H7 (cell line): ENCODE measurements at regions not wholly inside any gene's neighbourhood (a gene's known extent, or its start where the extent isn't known, plus 50 kb on each side); places are given as distances from the start of the nearest gene placed in this dataset.

Source experiments
- DNase-seq: peaks from one replicate; pipeline ENCODE4 v3.0.0; 2012
- H3K27me3 ChIP-seq: 2 replicates; pipeline ENCODE4 v1.6.0; 2011; ENCODE audit warnings: mild to moderate bottlenecking, low read length; ENCODE audit not compliant: control insufficient read depth, insufficient read depth
- H3K36me3 ChIP-seq: replicated peaks from 2 replicates; pipeline ENCODE4 v1.5.1; 2011; ENCODE audit warnings: low read length; ENCODE audit not compliant: control insufficient read depth, insufficient read depth
- H3K4me3 ChIP-seq: 2 replicates; pipeline ENCODE4 v1.5.1; 2011; ENCODE audit warnings: low read depth, mild to moderate bottlenecking, control low read depth, low read length, moderate library complexity; ENCODE audit not compliant: insufficient read depth

DNA sequence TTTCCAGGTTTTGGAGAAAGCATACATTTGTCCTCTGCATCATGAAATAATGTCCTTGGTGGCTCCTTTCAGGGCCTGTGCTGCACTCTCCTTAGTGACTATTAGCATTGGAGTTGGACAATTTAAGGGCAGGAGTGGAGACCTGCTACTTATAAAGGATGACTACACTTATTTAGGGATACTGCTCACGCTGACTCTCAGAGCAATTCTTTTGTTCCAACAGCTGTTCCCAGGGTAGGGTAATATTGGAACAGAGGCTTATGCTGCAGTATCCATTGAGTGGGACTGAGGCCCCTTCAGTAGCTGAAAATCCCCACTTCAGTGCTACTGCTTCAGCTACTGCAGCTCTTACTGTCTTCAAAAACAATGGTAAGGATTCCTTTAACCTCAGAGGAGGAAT is 84.6 kb downstream of the GPR88 start:
- DNase-seq: no peak
- no peak overlapping the region for H3K4me3 ChIP-seq
- no peaks in the 10 kb centered on the region for H3K27me3 ChIP-seq
- no peaks in the 10 kb centered on the region for H3K36me3 ChIP-seq

DNA sequence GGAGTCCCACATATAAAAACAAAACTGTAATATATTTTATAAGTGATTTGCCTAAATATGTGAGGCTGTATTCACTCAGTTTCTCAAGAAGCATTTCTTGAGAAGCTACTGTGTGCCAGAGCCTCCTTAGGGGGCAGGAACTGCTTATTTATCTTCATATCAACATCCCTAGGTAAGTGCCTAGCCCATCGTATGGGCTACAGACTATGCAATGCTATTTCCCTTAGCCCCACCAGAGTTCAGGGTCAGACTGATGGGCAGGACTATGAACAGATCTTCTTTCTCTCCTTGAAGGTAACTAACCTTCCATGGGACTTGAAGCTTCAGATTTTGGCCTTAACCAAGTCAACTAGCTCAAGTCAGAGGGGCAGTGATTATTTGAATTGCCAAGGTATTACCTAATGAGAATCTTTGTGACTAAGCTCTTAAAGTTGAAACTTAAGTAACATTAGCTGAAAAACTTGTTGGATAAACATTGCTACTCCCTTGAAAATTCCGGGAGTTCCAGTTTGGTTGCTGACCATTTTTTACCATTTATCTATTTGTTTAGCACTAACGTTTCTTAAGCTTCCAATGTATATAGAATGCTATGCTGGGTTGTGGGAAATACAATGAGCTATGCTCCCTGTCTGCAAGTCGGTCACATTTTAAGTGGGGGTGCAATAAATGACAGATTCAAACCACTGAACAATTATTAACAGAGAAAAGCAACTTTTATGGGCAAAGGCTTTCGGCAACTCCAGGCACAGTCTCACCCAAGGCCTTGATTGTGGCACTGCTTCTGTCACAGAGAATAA is 85.2 kb downstream of the GPR88 start:
- Histone ChIP-seq H3K4me3 (no peak overlapping the region), H3K27me3 (no peaks in the 10 kb centered on the region), H3K36me3 (no peaks in the 10 kb centered on the region)
- DNase-seq: no peak

DNA sequence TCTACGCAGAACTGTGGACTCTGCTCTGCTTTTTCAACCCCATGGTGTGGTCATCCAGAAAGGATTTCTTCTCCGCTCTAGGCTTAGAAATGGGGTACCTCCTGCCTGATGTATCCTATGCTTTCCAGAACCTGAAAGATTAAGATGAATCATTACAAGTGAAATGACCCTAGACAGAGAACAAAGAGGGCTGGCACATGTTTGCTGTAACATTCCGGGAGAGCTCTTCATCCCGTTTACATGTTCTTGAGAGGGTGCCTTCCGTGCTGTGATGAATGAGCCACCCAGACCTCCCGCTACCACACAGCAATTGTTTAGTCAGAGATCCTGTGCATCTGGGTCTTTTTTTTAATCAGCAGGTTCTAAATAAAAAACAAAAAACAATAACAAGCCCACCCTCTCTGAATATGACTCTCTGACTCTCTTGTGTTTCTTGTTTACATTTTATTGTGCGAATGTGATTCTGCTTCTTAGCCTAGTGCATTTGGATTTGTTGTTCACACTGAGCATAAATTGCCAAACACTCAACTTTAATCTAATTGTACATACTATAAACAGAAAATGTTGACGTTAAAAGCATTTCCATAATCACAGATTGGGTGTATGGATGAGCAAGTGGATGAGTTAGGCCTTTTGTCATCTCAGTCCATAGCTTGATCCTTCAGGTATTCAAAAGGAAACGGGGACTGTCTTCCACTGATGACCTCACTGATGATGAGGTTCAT is 87.1 kb downstream of the GPR88 start:
- Histone ChIP-seq H3K27me3 (no peaks in the 10 kb centered on the region), H3K4me3 (no peak overlapping the region), H3K36me3 (no peaks in the 10 kb centered on the region)
- no peak for DNase-seq

DNA sequence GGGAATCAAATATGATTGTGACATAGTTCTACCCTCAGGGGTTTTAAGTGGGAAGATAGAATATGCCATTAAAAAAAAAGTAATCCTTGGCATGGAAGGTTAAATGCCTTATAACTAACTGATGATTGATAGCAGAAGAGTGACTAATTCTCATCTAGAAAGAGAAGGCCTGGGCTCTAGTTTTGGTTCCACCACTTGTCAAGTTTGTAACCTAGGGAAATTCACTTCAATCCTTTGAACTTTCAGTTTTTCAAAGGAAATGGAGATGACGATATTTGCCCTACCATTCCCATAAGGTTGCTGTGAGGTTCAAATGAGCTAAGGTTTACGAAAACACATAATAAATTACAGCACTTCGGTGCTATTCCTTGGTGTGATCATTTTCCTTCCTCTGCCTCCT is 88.5 kb downstream of the GPR88 start:
- H3K27me3 ChIP-seq: no peaks in the 10 kb centered on the region
- no peaks in the 10 kb centered on the region for H3K36me3 ChIP-seq
- no peak for DNase-seq
- no peak overlapping the region for H3K4me3 ChIP-seq

DNA sequence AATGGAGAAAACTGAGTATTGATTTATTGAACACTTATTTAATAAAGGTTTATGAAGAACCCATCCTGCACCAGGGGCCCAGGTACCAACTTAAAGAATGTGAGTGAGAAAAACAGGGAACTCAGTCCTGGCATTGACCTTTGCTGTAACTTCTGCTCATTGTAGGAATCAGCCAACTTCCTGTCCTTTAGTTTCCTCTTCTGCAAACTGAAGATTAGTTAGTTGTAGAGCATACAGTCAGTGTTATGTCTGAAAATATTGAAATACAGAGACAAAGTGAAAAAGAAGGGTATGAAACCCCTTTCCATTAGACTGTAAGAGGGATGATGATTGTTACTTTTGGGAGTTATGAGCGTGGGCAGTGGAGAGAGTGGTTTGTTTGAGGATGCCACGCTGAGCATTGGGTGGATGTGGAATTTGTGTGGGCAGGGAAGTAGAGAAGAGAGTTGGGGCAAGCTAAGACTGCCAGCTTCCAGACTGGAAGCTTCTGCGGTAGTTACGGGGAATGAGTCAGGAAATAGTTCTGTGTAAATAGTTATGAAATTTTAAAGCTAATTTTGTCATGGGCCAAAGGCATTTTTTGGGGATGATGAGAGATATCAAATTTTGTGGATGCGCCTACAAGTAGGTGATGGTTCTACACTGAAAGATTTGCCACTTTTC is 89.2 kb downstream of the GPR88 start:
- no peak for DNase-seq
- no peaks in the 10 kb centered on the region for H3K36me3 ChIP-seq
- H3K4me3 ChIP-seq: no peak overlapping the region
- H3K27me3 ChIP-seq: no peaks in the 10 kb centered on the region

DNA sequence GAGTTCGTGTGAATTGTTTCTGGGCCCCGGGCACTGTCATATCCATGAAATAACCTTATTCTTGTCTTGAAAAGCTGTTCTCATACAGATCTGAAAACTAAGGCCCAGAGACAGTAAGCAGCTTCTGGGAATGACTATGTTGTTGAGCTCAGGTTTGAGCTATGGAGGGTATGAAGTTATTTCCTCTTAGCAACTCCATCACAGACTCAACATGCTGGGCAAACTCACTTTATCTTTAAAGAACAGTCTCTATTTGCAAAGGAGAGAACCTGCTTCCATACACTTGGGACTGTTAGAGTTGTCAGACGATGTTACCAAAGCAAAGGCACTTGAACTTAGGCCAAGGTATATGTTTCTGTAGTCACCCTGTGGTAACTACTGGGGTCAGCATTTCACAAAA is 90.0 kb downstream of the GPR88 start:
- Histone ChIP-seq H3K36me3 (no peaks in the 10 kb centered on the region), H3K4me3 (no peak overlapping the region), H3K27me3 (no peaks in the 10 kb centered on the region)
- DNase-seq: no peak

DNA sequence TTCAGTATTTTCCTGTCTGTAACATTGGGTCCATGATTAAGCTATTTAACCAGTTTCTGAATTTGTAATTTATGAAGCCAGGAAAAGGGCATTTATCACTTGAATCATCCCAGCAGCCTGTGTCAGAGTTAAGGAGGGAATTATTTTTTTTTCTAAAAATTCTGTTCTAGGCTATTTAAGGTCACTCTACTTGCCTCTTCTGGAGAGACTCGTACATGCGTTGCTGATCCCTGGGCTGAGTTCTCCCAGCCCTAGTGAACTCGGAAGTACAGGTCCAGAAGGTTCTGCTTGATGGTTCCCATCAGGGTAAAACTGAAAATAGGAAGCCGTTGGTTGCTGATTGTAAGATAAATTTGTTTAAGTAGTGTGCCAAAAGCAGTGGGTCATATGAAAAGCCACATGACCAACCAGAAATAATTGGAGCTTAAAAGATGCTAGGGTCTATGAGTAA is 90.7 kb downstream of the GPR88 start:
- DNase-seq: no peak
- Histone ChIP-seq H3K4me3 (no peak overlapping the region), H3K27me3 (no peaks in the 10 kb centered on the region), H3K36me3 (no peaks in the 10 kb centered on the region)

DNA sequence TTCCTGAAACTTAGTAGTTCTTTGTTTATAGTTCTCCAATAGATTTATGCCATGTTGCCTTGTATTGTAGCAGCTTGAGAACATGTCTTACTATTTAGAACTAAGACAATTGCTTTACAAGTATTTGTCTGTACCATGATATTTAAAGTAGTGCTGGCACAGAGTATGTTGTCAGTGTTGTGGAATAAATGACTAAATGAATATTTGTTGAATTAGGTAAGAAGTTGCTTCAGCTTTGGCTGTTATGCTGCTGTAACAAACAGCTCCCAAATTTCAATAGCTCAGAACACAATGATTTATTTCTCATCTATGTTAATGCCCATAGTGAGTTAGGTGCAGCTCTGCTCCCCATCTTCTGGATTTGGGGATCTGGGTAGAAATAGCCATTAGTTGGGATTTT is 90.2 kb upstream of the VCAM1 start:
- DNase-seq: no peak
- Histone ChIP-seq H3K27me3 (no peaks in the 10 kb centered on the region), H3K4me3 (no peak overlapping the region), H3K36me3 (no peaks in the 10 kb centered on the region)

DNA sequence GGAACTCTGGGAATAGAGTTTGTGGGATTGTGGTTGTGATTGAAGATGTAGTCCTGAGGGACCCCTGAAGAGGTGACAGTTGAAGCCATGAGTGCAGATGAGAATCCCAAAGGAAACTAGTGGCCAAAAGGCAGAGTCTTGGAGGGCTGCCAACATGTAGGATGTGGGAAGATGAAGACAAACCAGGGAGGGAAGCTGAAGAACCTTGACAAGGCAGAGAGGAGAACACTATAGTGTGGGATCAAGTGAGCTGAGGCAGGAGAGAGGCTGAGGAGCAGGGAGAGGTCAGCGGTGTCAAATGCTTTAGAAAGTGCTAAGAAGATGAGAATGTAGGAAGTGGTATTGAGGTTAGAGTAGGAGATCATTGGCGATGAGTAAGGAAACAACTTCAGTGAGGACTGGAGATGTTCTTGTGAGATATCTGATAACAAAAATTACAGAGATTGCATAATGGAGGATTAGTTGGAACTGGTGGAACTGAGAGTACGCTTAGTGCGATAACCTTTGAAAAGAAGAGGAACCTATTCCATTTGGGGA is 88.5 kb upstream of the VCAM1 start:
- no peak for DNase-seq
- Histone ChIP-seq H3K4me3 (no peak overlapping the region), H3K27me3 (no peaks in the 10 kb centered on the region), H3K36me3 (no peaks in the 10 kb centered on the region)

DNA sequence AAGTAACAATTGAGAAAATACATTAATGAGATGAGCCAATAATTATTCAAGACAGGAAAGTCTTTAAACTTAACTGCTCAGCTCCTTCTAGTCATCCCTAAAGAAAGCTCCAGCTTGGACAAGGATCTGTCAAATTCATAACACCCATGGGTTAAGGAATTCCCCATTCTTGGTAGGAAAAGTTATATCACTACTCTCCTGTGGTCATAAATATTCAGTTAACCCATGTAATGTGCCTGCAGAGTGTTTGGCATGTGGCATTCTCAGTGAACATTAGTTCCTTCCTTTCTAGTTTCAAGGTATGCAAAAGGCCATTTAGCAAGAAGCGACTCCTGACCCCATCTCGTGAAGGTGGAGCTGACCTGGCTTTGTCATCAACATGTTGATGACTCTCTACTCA is 76.7 kb upstream of the VCAM1 start:
- Histone ChIP-seq H3K27me3 (no peaks in the 10 kb centered on the region), H3K4me3 (no peak overlapping the region), H3K36me3 (no peaks in the 10 kb centered on the region)
- no peak for DNase-seq

DNA sequence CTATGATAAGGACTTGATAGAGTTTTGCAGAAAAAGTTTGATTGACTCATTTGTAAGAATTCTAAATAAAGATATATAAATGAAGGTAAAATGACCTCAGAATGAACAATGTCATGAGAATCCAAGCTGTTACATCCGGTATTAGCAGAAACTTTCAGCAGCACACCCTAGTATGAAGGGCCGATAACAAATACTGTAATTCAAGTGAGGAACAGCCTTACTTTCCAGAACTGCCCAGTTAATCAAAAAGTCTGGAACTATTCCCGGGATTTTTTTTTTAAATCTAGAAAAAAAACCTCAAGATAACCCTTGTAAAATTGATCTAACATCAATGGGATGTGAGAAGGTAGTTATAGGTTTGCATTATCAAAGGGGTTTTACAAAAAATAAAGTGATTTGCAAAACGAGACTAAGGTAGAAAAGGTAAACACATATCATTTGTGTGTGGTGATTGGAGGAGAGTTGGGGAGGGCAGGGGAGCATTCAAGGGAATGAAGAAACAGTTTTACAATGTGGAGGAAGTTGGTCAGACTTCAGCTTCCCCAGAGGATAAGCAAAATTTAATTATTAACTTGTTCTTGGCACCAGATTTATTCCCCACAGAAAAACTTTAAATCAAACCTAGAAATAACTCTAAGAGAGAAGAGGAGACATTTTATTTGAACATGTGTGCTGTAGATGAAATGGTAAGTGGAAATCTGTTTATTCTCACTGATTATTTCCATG is 75.9 kb upstream of the VCAM1 start:
- Histone ChIP-seq H3K27me3 (no peaks in the 10 kb centered on the region), H3K36me3 (no peaks in the 10 kb centered on the region), H3K4me3 (no peak overlapping the region)
- DNase-seq: no peak

DNA sequence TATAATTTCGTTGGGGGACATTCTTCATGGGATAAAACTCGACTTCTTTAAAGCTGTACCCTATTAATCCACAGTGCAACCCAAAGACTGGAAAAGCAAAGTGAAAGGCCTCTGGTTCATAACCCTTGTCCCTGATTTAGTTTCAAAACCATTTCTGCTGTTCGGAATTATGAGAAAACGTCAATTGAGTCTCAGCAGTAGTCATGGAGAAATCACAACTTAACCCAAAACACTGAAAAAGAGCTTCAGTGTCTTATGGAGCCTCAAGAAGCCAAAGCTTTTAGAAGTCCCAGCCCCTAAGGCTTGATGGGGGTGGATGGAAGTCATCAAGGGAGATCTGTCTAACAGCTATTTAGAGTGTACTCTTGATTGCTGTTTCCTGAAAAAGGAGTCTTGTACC is 73.5 kb upstream of the VCAM1 start:
- Histone ChIP-seq H3K27me3 (no peaks in the 10 kb centered on the region), H3K4me3 (no peak overlapping the region), H3K36me3 (no peaks in the 10 kb centered on the region)
- no peak for DNase-seq

DNA sequence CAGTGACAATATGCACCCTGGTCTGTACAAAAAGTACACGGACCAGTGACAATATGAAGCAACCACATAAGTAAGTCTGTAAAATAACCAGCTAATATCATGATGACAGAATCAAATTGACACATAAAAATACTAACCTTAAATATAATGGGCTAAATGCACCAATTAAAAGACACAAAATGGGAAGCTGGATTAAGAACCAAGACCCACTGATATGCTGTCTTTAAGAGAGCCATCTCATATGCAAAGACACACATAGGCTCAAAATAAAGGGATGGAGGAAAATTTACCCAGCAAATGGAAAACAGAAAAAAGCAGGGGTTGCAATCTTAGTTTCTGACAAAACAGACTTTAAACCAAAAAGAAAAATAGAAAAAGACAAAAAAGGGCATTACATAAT is 70.4 kb upstream of the VCAM1 start:
- Histone ChIP-seq H3K36me3 (no peaks in the 10 kb centered on the region), H3K27me3 (no peaks in the 10 kb centered on the region), H3K4me3 (no peak overlapping the region)
- DNase-seq: no peak

DNA sequence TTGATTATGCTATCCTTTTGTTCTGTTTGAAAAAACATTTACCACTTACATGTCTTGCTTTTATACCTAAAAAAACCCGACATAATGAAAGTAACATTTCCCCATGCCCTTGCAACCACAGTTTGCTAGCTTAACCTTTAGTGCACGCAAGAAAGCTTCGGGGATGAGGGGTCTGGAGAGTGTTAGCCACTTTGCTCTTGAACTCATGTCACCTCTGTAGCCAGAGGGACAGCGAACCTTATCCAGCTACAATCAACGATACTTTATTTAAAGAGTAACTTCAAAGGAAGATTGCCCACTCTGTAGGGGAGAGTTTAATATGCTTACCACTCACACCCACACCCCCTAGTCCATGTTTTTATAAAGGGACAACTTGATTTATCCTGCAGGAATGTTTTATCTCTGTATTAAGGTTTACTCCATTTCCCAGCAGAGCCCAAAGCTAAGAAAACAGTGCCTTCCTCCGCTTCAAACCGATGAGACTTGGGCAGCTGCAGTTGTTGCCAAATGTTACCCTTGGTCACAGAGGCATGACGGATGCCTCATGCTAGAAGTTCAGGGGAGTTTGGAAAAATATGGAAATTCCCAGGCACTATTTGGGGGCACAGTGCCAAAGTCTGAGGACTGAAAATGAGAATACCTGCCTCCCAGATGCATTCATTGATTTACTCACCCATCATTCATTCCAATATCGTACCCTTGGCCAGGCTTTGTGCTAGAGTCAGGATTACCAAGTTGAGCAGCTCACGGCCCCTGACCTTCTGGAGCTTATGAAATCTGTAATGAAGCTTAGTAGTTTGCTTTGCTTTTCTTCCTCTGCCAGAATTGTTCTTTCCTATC is 61.4 kb upstream of the VCAM1 start:
- DNase-seq: no peak
- Histone ChIP-seq H3K27me3 (no peaks in the 10 kb centered on the region), H3K4me3 (no peak overlapping the region), H3K36me3 (no peaks in the 10 kb centered on the region)
